HG03558 (cell line): ENCODE measurements at regions not wholly inside any gene's neighbourhood (a gene's known extent, or its start where the extent isn't known, plus 50 kb on each side); places are given as distances from the start of the nearest gene placed in this dataset.
"Not testable (repeated sequence)": the region's sequence is repeated elsewhere in the genome, so short reads cannot be mapped to it uniquely, and the experiment has no call there.

Experiments
- ATAC-seq: cut with Tn5 transposase; IDR thresholded peaks from one replicate; pipeline ENCODE4 v1.9.1; 2021; ENCODE audit warnings: moderate number of reproducible peaks; ENCODE audit not compliant: unreplicated experiment; ENCODE audit errors: extremely low read depth

GRCh38 chr2:166651080-166651675 lies 157.1 kb upstream of the SCN7A start:
- ATAC-seq: no peak

DNA sequence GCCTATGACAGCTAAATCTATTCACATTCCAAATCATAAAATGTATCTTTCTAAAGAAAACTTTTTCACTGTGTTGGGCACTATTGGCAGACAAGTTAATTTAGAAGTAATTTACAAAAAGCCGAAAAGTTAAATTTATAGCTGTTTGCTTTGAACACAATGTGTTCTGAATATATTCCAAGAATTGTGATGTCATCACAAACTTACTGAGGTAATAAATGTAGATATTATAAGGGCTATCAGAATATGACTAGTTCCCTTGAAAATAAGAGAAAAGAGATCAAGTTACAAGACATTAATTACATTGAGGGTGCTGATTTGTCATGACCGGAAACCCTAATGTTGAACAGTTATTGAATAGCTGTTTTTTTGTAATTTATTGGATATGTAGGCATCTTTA lies 153.9 kb upstream of the SCN7A start:
- no peak for ATAC-seq

GRCh38 chr2:166643980-166644379 lies 149.9 kb upstream of the SCN7A start:
- no peak for ATAC-seq

GRCh38 chr2:166641516-166641915 lies 147.5 kb upstream of the SCN7A start:
- not testable (repeated sequence) for ATAC-seq

GRCh38 chr2:166637051-166637450 lies 143.0 kb upstream of the SCN7A start:
- ATAC-seq: no peak

GRCh38 chr2:166634706-166635105 lies 140.7 kb upstream of the SCN7A start:
- ATAC-seq: no peak

- ATAC-seq: no peak
These were observed 138.6 kb upstream of the SCN7A start for GRCh38 chr2:166632616-166633015.

GRCh38 chr2:166628478-166629136 lies 134.6 kb upstream of the SCN7A start:
- ATAC-seq: no peak

GRCh38 chr2:166627893-166628292 lies 133.8 kb upstream of the SCN7A start:
- no peak for ATAC-seq

GRCh38 chr2:166625670-166626069 lies 131.6 kb upstream of the SCN7A start:
- ATAC-seq: no peak

- no peak for ATAC-seq
These were observed 120.5 kb upstream of the SCN7A start for GRCh38 chr2:166614503-166614902.

DNA sequence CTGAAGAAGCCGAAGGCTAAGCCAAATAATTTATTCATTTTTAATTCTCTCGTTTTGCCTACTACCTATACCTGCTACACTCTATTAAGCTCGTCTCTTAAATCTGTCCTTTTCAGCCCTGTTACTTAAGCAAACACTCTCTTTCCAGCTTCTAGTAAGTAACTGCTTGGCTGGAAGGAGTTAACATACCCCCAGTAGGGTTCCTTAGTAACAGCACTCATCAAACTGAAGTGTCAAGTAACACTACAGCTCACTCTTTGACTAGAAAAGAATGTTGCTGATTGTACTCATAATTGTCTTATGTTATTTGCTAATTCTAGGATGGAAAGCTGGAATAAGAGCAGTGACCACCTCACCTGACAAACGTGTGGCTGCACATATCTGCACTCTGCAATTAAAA lies 120.0 kb upstream of the SCN7A start:
- ATAC-seq: no peak

GRCh38 chr2:166613226-166613625 lies 119.2 kb upstream of the SCN7A start:
- no peak for ATAC-seq

DNA sequence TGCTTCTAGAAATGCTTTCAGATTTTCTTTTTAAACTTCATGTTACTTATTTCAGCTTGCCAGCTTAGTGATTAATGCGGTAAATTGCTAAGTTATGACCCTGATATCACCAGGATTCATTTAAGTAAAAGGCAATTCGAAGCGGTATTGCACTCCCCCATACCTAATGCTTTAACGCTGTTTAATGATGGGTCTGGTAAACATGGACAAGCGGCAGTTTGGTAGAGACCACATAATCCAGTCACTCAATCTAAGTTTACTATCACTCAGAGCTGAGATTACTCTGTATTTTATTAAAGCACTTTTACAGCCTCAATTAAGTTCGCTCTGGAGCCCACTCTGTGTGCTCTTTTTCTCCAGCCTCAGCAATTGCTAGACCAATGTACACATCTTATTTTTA lies 118.2 kb upstream of the SCN7A start:
- no peak for ATAC-seq

GRCh38 chr2:166610913-166611305 lies 116.9 kb upstream of the SCN7A start:
- ATAC-seq: no peak

GRCh38 chr2:166610180-166610912 lies 116.3 kb upstream of the SCN7A start:
- ATAC-seq: no peak

- ATAC-seq: no peak
These were observed 115.3 kb upstream of the SCN7A start for GRCh38 chr2:166609183-166609959.

GRCh38 chr2:166607880-166608279 lies 113.8 kb upstream of the SCN7A start:
- ATAC-seq: no peak

DNA sequence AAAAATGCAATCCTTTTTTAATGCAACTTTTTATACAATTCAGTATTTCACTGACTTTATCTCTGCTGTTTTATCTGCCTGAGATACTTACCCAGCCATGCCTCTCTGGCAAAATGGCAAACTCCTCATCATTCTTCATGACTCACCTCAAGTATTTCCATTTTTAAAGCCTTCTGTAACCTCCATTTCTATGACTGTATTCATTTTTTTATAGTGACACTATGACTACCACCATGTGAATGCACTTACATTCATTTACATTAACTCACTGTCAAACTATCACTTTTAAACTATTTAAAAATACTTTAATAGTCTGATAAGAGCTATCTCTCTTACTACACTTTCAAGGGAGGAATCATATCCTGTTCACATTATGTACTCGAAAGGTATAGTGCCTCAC lies 99.4 kb upstream of the SCN7A start:
- ATAC-seq: no peak

GRCh38 chr2:166592750-166593149 lies 98.7 kb upstream of the SCN7A start:
- no peak for ATAC-seq

DNA sequence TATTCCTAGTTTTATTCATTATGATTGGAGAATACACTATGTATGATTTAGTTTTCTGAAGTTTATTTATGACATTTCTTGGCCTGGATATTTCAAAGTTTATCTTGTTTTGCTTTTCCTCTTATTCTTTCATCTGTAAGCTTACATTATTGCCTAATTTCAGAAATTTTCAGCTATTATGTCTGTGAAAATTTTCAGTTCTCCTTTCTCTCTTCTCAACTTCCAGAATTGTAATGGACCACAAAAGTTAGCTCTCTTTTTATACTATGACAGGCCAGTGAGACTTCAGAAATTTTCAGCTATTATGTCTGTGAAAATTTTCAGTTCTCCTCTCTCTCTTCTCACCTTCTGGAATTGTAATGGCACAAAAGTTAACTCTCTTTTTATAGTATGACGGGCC lies 97.2 kb upstream of the SCN7A start:
- no peak for ATAC-seq
